Activated T-helper 1 cell treated with anti-CD3 and anti-CD28 coated beads, Interleukin-12 subunit alpha, Interleukin-12 subunit beta, Interleukin-2, Interleukin-4 antibody, amounts not matched to agents 30 ng/mL and 10 ng/mL and 1 ng/mL, durations not matched to agents 14 hours and 24 hours and 36 hours (primary cell): ENCODE measurements at regions not wholly inside any gene's neighbourhood (a gene's known extent, or its start where the extent isn't known, plus 50 kb on each side); places are given as distances from the start of the nearest gene placed in this dataset.

Experiments
- DNase-seq: peaks from one replicate; pipeline ENCODE4 v3.0.0; 2021; ENCODE audit warnings: low spot score
- H3K27ac Mint-ChIP-seq: one replicate; pipeline ENCODE4 v1.8.0; 2021; ENCODE audit warnings: mild to moderate bottlenecking, mixed read lengths
- H3K27me3 Mint-ChIP-seq: one replicate; pipeline ENCODE4 v1.8.0; 2022; ENCODE audit warnings: mild to moderate bottlenecking, moderate library complexity, mixed read lengths; ENCODE audit not compliant: insufficient read depth
- H3K36me3 Mint-ChIP-seq: one replicate; pipeline ENCODE4 v1.8.0; 2021; ENCODE audit warnings: low read depth, mixed read lengths
- H3K4me1 Mint-ChIP-seq: one replicate; pipeline ENCODE4 v1.8.0; 2021; ENCODE audit warnings: low read depth, mixed read lengths
- H3K4me3 Mint-ChIP-seq: one replicate; pipeline ENCODE4 v1.8.0; 2021; ENCODE audit warnings: mild to moderate bottlenecking, moderate library complexity, mixed read lengths
- H3K9me3 Mint-ChIP-seq: one replicate; pipeline ENCODE4 v1.8.0; 2021; ENCODE audit warnings: mixed read lengths
- intact Hi-C: fragments of 100-400 bp; cut with micrococcal nuclease; formaldehyde crosslinking; loops from one replicate; pipeline ENCODE4 v1.15.1; 2024

- no peak overlapping the region for H3K27ac Mint-ChIP-seq
- H3K9me3 Mint-ChIP-seq, result no peaks in the 10 kb centered on the region
- H3K4me1 Mint-ChIP-seq, result no peaks in the 10 kb centered on the region
- no peaks in the 10 kb centered on the region for H3K27me3 Mint-ChIP-seq
- no peak for DNase-seq
- intact Hi-C loops, result no loop called here
- H3K4me3 Mint-ChIP-seq, result no peak overlapping the region
- no peaks in the 10 kb centered on the region for H3K36me3 Mint-ChIP-seq
Measured at GRCh38 chr4:179601671-179602070, 2159.4 kb upstream of the AGA start.

GRCh38 chr4:179605196-179605595 is 2163.0 kb upstream of the AGA start:
- Mint-ChIP-seq H3K36me3 (no peaks in the 10 kb centered on the region), H3K4me3 (no peak overlapping the region), H3K27ac (no peak overlapping the region), H3K4me1 (no peaks in the 10 kb centered on the region), H3K9me3 (no peaks in the 10 kb centered on the region), H3K27me3 (no peaks in the 10 kb centered on the region)
- DNase-seq, result no peak
- intact Hi-C loops, result no loop called here

- no peaks in the 10 kb centered on the region for H3K36me3 Mint-ChIP-seq
- intact Hi-C loops, result no loop called here
- H3K27me3 Mint-ChIP-seq, result no peaks in the 10 kb centered on the region
- no peak overlapping the region for H3K27ac Mint-ChIP-seq
- no peak overlapping the region for H3K4me3 Mint-ChIP-seq
- DNase-seq, result no peak
- no peaks in the 10 kb centered on the region for H3K4me1 Mint-ChIP-seq
- no peaks in the 10 kb centered on the region for H3K9me3 Mint-ChIP-seq
Measured at GRCh38 chr4:179607003-179607402, 2164.8 kb upstream of the AGA start.

- Mint-ChIP-seq H3K27ac (no peak overlapping the region), H3K9me3 (peaks cover 14% of the 10 kb centered on the region), H3K4me3 (no peak overlapping the region), H3K36me3 (no peaks in the 10 kb centered on the region), H3K27me3 (no peaks in the 10 kb centered on the region), H3K4me1 (no peaks in the 10 kb centered on the region)
- no peak for DNase-seq
- intact Hi-C loops, result no loop called here
Measured at GRCh38 chr4:179615704-179616103, 2173.5 kb upstream of the AGA start.

- peaks cover 3% of the 10 kb centered on the region for H3K9me3 Mint-ChIP-seq
- H3K27me3 Mint-ChIP-seq, result no peaks in the 10 kb centered on the region
- DNase-seq, result no peak
- intact Hi-C loops, result no loop called here
- no peaks in the 10 kb centered on the region for H3K4me1 Mint-ChIP-seq
- H3K27ac Mint-ChIP-seq, result no peak overlapping the region
- no peak overlapping the region for H3K4me3 Mint-ChIP-seq
- no peaks in the 10 kb centered on the region for H3K36me3 Mint-ChIP-seq
Measured at GRCh38 chr4:179618966-179619365, 2176.7 kb upstream of the AGA start.

GRCh38 chr4:179624768-179625181 is 2182.5 kb upstream of the AGA start:
- no peak for DNase-seq
- no peaks in the 10 kb centered on the region for H3K9me3 Mint-ChIP-seq
- H3K4me3 Mint-ChIP-seq, result no peak overlapping the region
- intact Hi-C loops, result no loop called here
- no peaks in the 10 kb centered on the region for H3K36me3 Mint-ChIP-seq
- H3K27me3 Mint-ChIP-seq, result no peaks in the 10 kb centered on the region
- H3K27ac Mint-ChIP-seq, result no peak overlapping the region
- no peaks in the 10 kb centered on the region for H3K4me1 Mint-ChIP-seq

GRCh38 chr4:179625406-179625805 is 2183.2 kb upstream of the AGA start:
- intact Hi-C loops, result no loop called here
- H3K27ac Mint-ChIP-seq, result no peak overlapping the region
- no peaks in the 10 kb centered on the region for H3K4me1 Mint-ChIP-seq
- no peak overlapping the region for H3K4me3 Mint-ChIP-seq
- H3K36me3 Mint-ChIP-seq, result no peaks in the 10 kb centered on the region
- H3K9me3 Mint-ChIP-seq, result no peaks in the 10 kb centered on the region
- H3K27me3 Mint-ChIP-seq, result no peaks in the 10 kb centered on the region
- DNase-seq, result no peak

GRCh38 chr4:179626687-179627086 is 2184.4 kb upstream of the AGA start:
- no peak for DNase-seq
- no peaks in the 10 kb centered on the region for H3K36me3 Mint-ChIP-seq
- no peaks in the 10 kb centered on the region for H3K4me1 Mint-ChIP-seq
- H3K9me3 Mint-ChIP-seq, result no peaks in the 10 kb centered on the region
- H3K27ac Mint-ChIP-seq, result no peak overlapping the region
- no peak overlapping the region for H3K4me3 Mint-ChIP-seq
- intact Hi-C loops, result no loop called here
- H3K27me3 Mint-ChIP-seq, result no peaks in the 10 kb centered on the region

- H3K36me3 Mint-ChIP-seq, result no peaks in the 10 kb centered on the region
- DNase-seq, result no peak
- no peak overlapping the region for H3K4me3 Mint-ChIP-seq
- no peaks in the 10 kb centered on the region for H3K9me3 Mint-ChIP-seq
- no peak overlapping the region for H3K27ac Mint-ChIP-seq
- H3K4me1 Mint-ChIP-seq, result no peaks in the 10 kb centered on the region
- no peaks in the 10 kb centered on the region for H3K27me3 Mint-ChIP-seq
- intact Hi-C loops, result no loop called here
Measured at GRCh38 chr4:179631321-179631720, 2189.1 kb upstream of the AGA start.

GRCh38 chr4:179634862-179635261 is 2192.6 kb upstream of the AGA start:
- no peaks in the 10 kb centered on the region for H3K4me1 Mint-ChIP-seq
- peaks cover 4% of the 10 kb centered on the region for H3K9me3 Mint-ChIP-seq
- H3K36me3 Mint-ChIP-seq, result no peaks in the 10 kb centered on the region
- intact Hi-C loops, result no loop called here
- H3K27me3 Mint-ChIP-seq, result no peaks in the 10 kb centered on the region
- H3K4me3 Mint-ChIP-seq, result no peak overlapping the region
- H3K27ac Mint-ChIP-seq, result no peak overlapping the region
- no peak for DNase-seq

GRCh38 chr4:179662522-179662921 is 2220.3 kb upstream of the AGA start:
- H3K27ac Mint-ChIP-seq, result no peak overlapping the region
- no peaks in the 10 kb centered on the region for H3K4me1 Mint-ChIP-seq
- peaks cover 23% of the 10 kb centered on the region for H3K9me3 Mint-ChIP-seq
- intact Hi-C loops, result no loop called here
- no peaks in the 10 kb centered on the region for H3K27me3 Mint-ChIP-seq
- no peak for DNase-seq
- no peak overlapping the region for H3K4me3 Mint-ChIP-seq
- no peaks in the 10 kb centered on the region for H3K36me3 Mint-ChIP-seq

- no peaks in the 10 kb centered on the region for H3K27me3 Mint-ChIP-seq
- no peak overlapping the region for H3K4me3 Mint-ChIP-seq
- no peaks in the 10 kb centered on the region for H3K4me1 Mint-ChIP-seq
- intact Hi-C loops, result no loop called here
- no peak for DNase-seq
- peaks cover 23% of the 10 kb centered on the region for H3K9me3 Mint-ChIP-seq
- no peak overlapping the region for H3K27ac Mint-ChIP-seq
- no peaks in the 10 kb centered on the region for H3K36me3 Mint-ChIP-seq
Measured at GRCh38 chr4:179663641-179664429, 2221.6 kb upstream of the AGA start.

GRCh38 chr4:179664430-179665027 is 2222.3 kb upstream of the AGA start:
- no peaks in the 10 kb centered on the region for H3K27me3 Mint-ChIP-seq
- intact Hi-C loops, result no loop called here

More at GRCh38 chr4:179664430-179665027, 2222.3 kb upstream of the AGA start:
- H3K9me3 Mint-ChIP-seq, result peaks cover 23% of the 10 kb centered on the region
- H3K27ac Mint-ChIP-seq, result no peak overlapping the region
- H3K36me3 Mint-ChIP-seq, result no peaks in the 10 kb centered on the region
- no peaks in the 10 kb centered on the region for H3K4me1 Mint-ChIP-seq
- no peak overlapping the region for H3K4me3 Mint-ChIP-seq
- DNase-seq, result no peak
